Muscle layer of colon (tissue), 2 donors: ENCODE measurements at regions not wholly inside any gene's neighbourhood (a gene's known extent, or its start where the extent isn't known, plus 50 kb on each side); places are given as distances from the start of the nearest gene placed in this dataset.

Experiments
- H3K27ac ChIP-seq: one replicate; pipeline ENCODE4 v1.7.0; 2013; ENCODE audit warnings: low read depth, mild to moderate bottlenecking, low read length, moderate library complexity
- H3K27me3 ChIP-seq, 2 donors: one replicate each; pipeline ENCODE4 v1.7.0; 2013; ENCODE audit warnings: low read length in 2 of 2, mild to moderate bottlenecking in 2 of 2; ENCODE audit not compliant: insufficient read depth in 2 of 2, control insufficient read depth in 1 of 2
- H3K36me3 ChIP-seq: one replicate; pipeline ENCODE4 v1.7.0; 2013; ENCODE audit warnings: mild to moderate bottlenecking, low read length; ENCODE audit not compliant: insufficient read depth
- H3K4me1 ChIP-seq: one replicate; pipeline ENCODE4 v1.7.0; 2013; ENCODE audit warnings: mild to moderate bottlenecking, low read length; ENCODE audit not compliant: insufficient read depth
- H3K4me3 ChIP-seq, 2 donors: one replicate each; pipeline ENCODE4 v1.7.0; 2013; ENCODE audit warnings: low read length in 2 of 2, low read depth in 1 of 2, mild to moderate bottlenecking in 1 of 2, moderate library complexity in 1 of 2
- H3K9ac ChIP-seq: one replicate; pipeline ENCODE4 v1.7.0; 2013; ENCODE audit warnings: low read length
- H3K9me3 ChIP-seq: one replicate; pipeline ENCODE4 v1.7.0; 2013; ENCODE audit warnings: mild to moderate bottlenecking, low read length
- donor health status: abdominal sarcoma.
- donor health status: Adenocarcinoma of cecum.

DNA sequence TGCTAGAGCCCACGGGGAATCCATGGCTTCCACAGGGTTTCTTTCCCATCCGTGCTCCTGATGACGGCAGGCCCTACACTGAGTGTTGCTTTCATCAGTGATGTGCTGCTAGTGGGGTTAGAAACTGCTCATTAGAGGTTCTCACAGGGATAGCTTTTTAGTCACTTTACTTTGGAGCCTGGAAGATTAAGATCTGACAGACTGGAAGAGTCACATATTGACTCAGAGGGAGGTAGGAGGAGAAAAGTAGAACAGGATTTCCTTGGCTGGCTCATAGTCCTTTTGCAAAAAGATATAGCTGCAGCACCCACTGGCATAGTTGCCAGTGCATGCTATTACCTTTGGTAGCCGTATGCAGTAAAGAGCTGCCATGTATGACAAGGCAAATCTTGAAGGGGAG, 890.3 kb downstream of the C6orf118 start:
- Histone ChIP-seq H3K36me3 (no peaks in the 10 kb centered on the region), H3K9me3 (no peaks in the 10 kb centered on the region), H3K9ac (no peak overlapping the region), H3K4me1 (no peaks in the 10 kb centered on the region), H3K4me3 (no peak overlapping the region), H3K27ac (no peak overlapping the region), H3K27me3 (no peaks in the 10 kb centered on the region)

DNA sequence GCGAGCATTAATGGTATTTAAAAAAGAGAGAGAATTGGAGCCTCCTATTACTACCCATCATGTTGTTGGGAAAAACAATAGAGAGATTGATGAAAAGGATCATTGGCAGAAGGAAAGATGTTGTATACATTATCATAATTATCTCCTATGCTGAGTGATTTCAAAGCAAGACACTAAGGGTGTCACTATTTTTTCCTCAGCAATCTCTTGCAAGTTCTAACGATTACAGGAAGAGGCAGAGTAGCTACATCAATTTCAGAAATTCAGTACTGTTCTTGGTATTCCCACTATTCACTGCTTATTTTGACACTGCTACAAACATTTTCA, 891.2 kb downstream of the C6orf118 start:
- Histone ChIP-seq H3K4me3 (no peak overlapping the region), H3K9ac (no peak overlapping the region), H3K27me3 (no peaks in the 10 kb centered on the region), H3K36me3 (no peaks in the 10 kb centered on the region), H3K9me3 (no peaks in the 10 kb centered on the region), H3K27ac (no peak overlapping the region), H3K4me1 (no peaks in the 10 kb centered on the region)

DNA sequence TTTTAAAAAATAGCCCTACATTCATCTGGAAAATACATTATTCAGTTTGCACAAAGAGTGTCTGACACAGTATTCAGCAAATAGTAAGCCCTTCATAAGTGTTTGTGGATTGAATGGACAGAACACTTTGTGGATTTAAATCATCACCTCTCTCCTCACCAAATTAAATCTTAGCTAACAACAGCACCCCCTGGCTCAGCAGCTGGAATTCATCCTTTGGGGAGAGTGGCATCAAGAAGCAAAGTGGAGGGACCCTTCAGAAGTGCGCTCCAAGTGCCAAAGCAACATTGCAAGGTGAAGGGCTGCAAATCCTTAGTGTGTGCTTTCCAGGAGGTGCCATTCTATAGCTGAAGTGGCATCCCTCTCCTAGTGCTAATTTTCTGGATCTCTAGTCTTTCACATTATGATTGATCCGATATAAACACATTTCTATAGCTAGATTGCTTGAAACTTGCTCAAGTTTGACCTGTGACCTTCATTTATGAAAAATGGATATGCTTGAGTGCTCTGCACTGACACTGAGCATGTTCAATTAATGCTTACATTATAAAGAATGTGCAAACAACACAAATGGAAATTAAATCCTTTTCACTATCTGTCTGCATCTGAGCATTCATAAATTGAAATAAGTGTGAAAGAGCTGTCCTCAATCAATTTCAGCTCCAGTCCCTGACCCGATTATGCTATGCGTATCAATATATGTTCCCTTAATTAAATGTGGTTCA, 891.7 kb downstream of the C6orf118 start:
- Histone ChIP-seq H3K9me3 (no peaks in the 10 kb centered on the region), H3K27ac (no peak overlapping the region), H3K27me3 (no peaks in the 10 kb centered on the region), H3K36me3 (no peaks in the 10 kb centered on the region), H3K4me1 (no peaks in the 10 kb centered on the region), H3K9ac (no peak overlapping the region), H3K4me3 (no peak overlapping the region)

DNA sequence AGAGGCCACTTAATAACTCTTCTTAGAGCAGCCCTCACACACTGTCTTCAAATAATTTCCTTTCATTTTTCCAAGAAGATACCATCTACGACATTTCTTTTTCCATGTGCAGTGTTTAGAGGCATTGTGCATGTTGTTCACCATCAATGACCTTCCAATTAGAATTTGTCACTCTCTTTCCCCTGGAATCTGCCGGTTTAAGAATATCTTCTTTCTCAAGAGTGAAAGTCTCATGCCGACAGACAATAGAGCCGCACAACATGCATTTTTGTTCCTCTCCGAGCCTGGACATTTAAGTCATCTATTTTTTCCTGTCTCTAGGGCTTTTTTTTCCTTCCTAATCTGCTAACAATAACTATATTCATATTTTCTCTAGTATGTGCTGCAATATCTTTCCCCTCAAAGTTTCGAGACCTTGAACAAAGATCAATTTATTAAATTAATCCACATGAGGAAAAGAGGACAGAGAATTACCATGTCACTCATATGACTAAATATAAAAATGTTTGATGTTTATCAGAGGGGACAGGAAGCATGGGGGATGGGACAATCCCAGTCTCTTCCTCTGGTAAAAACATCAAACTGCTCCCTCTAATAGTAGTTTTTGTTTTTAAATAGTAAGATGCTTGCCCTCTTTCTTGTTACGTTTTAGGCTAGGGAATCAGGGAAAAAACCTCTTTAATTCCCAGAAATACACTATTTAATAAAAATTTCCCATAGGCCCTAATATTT, 893.4 kb downstream of the C6orf118 start:
- H3K4me3 ChIP-seq = no peak overlapping the region
- no peak overlapping the region for H3K27ac ChIP-seq
- no peaks in the 10 kb centered on the region for H3K27me3 ChIP-seq
- H3K9me3 ChIP-seq = no peaks in the 10 kb centered on the region
- no peaks in the 10 kb centered on the region for H3K36me3 ChIP-seq
- H3K9ac ChIP-seq = no peak overlapping the region
- H3K4me1 ChIP-seq = no peaks in the 10 kb centered on the region

DNA sequence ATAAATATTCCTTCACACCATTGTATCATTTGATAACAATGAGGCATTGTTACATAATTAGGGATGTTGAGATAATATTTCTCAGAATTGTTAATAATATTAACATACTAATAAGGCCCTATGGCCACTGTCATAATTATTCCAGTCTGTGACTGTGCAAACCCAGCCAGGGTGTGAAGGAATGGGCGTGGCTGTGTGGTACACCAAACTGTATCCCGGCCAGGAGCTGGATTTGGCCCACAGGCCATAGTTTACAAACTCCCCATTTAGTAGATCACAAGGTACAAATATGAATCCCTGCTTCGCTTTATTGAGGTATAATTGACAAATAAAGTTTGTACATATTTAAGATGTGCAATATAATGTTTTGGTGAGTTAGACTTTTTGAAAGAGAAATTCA, 894.7 kb downstream of the C6orf118 start:
- no peak overlapping the region for H3K27ac ChIP-seq

DNA sequence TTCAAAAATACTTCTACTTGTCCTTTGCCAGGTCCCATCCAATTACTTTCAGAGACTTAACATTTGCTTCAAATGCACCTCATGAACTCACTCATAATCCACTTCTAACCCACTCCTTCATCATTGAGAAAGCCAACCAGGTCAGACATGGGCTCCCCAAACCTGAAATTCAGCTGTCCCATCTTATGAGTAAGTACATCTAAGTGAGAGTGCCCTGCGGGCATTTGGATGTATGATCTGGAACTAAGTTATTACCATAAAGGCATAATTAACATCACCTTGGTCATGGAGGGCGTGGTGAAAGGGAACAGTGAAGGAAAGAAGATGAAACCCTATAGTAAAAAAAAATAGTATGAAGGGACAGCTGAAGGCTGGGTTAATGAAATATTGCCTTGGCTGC, 896.8 kb downstream of the C6orf118 start:
- Histone ChIP-seq H3K4me1 (no peaks in the 10 kb centered on the region), H3K9me3 (no peaks in the 10 kb centered on the region), H3K9ac (no peak overlapping the region), H3K4me3 (no peak overlapping the region), H3K36me3 (no peaks in the 10 kb centered on the region), H3K27me3 (no peaks in the 10 kb centered on the region), H3K27ac (no peak overlapping the region)

More for the DNA sequence above, 894.7 kb downstream of the C6orf118 start:
- Histone ChIP-seq H3K27me3 (no peaks in the 10 kb centered on the region), H3K36me3 (no peaks in the 10 kb centered on the region), H3K4me3 (no peak overlapping the region), H3K9ac (no peak overlapping the region), H3K4me1 (no peaks in the 10 kb centered on the region), H3K9me3 (no peaks in the 10 kb centered on the region)

DNA sequence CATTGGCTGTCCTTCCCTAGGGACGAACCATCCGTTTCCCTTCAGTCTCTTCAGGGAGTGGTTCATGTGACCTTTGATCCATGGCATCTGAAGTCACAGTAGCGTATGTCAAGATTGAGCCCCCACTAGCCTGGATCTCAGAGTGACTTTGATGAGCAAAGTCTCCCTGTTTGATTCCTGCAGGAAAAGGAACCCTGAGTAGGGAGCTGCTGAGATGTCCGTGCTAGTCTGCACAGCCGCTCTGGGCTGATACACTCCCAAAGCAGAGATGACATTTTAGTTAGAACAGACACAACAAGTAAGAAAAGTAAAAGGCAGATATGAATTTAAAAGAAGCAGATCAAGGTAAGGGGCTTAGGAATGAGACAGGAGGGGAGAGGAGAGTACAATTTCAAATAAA, 899.4 kb downstream of the C6orf118 start:
- Histone ChIP-seq H3K27me3 (no peaks in the 10 kb centered on the region), H3K4me1 (no peaks in the 10 kb centered on the region), H3K9me3 (no peaks in the 10 kb centered on the region), H3K36me3 (no peaks in the 10 kb centered on the region), H3K27ac (no peak overlapping the region), H3K9ac (no peak overlapping the region), H3K4me3 (no peak overlapping the region)

DNA sequence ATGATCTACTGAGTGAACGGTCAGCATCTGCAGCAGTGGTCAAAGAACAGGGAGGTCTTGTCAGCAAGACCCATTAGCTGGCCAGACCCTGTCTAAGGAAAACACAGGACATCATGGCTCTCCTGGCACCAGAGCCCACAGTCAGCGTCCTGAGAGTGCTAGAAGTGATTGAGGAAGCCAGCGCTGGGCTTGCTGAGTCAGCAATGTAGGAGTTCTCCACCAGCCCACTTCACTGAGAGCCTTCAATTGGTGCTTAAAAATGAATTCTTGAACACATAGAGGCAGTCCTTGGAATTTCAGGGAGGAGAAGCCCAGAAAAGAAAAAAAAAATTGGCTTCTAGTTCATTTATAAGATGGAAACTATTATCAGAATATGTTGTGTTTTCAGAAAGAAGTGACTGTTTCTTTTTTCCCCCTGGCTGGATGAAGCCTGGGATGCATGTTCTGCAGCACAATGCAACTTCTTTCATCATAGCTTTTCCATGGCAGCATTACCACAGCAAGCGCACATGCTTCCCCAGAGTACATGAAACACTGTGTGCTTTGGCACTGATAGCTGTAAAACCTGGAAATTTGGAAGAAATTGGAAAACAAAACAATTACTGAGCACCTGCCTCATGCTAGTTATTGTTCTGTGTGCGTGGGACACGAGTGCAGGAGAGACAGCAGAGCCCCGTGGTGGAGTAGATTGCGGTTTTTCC, 899.9 kb downstream of the C6orf118 start:
- no peak overlapping the region for H3K9ac ChIP-seq

DNA sequence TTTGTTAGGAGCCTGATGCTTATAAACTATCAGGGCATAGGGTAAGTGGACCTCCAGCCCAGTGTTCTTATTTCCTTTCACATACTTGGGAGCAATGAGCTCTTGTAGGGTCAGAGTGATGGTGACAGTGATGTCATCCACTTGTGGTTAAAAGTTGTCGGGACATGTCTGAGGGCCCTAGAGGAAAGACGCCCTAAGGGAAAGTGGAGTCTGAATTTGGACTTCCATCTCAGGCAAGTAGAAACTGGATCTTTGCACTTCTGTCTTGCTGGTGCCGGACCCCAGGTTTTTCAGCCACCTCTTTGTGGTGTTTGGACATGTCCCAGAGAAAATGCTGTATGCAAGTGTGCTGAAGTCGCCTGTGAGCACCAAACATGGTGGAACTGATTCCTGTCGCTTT, 900.5 kb downstream of the C6orf118 start:
- H3K4me1 ChIP-seq = no peaks in the 10 kb centered on the region
- H3K27ac ChIP-seq = no peak overlapping the region
- H3K36me3 ChIP-seq = no peaks in the 10 kb centered on the region
- H3K9ac ChIP-seq = no peak overlapping the region
- H3K27me3 ChIP-seq = no peaks in the 10 kb centered on the region
- no peaks in the 10 kb centered on the region for H3K9me3 ChIP-seq
- no peak overlapping the region for H3K4me3 ChIP-seq

More for the DNA sequence above, 899.9 kb downstream of the C6orf118 start:
- Histone ChIP-seq H3K27me3 (no peaks in the 10 kb centered on the region), H3K27ac (no peak overlapping the region), H3K4me1 (no peaks in the 10 kb centered on the region), H3K36me3 (no peaks in the 10 kb centered on the region), H3K4me3 (no peak overlapping the region), H3K9me3 (no peaks in the 10 kb centered on the region)

DNA sequence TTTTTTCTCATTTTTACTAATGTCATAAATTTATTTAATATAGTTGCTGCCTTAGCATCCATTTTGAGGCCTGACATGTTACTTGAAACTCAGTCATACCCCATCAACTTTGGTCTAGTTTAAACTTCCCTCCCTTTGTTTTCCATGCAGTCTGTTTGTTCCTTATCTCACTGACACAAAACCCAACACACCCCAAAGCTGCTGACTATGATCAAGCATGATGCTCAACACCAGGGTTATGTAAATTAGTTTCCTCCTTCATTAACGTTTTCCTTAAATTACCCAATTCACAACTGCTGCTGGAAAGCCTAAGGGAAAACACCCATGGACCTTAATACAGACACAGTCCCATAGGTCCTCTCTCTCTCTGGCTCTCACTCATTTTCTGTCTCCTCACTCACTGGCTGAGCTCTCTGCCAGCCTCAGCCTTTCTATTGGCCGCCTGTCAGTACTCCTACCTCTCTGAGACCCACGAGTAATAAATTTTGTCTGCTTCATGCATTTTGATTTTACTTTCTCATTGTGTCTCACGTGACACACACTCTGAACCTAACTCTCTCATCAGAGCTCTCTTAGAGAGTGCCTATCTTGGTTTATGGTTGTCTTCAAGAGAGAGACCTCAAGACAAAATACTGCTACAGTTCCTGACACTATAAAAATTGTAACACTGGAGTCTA, 904.5 kb downstream of the C6orf118 start:
- no peaks in the 10 kb centered on the region for H3K4me1 ChIP-seq
- H3K9ac ChIP-seq = no peak overlapping the region
- no peaks in the 10 kb centered on the region for H3K27me3 ChIP-seq
- no peaks in the 10 kb centered on the region for H3K36me3 ChIP-seq
- no peak overlapping the region for H3K27ac ChIP-seq
- no peaks in the 10 kb centered on the region for H3K9me3 ChIP-seq
- H3K4me3 ChIP-seq = no peak overlapping the region

DNA sequence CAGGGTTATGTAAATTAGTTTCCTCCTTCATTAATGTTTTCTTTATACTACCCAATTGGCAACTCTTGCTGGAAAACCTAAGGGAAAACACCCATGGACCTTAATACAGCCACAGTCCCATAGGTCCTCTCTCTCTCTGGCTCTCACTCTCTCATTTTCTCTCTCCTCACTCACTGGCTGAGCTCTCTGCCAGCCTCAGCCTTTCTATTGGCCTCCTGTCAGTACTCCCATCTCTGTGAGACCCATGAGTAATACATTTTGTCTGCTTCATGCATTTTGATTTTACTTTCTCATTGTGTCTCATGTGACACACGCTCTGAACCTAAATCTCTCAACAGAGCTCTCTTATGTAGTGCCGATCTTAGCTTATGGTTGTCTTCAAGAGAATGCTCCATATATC, 907.5 kb downstream of the C6orf118 start:
- H3K4me1 ChIP-seq = no peaks in the 10 kb centered on the region
- no peak overlapping the region for H3K27ac ChIP-seq
- H3K9ac ChIP-seq = no peak overlapping the region
- no peaks in the 10 kb centered on the region for H3K27me3 ChIP-seq
- H3K4me3 ChIP-seq = no peak overlapping the region
- no peaks in the 10 kb centered on the region for H3K36me3 ChIP-seq
- no peaks in the 10 kb centered on the region for H3K9me3 ChIP-seq
